Keratinocyte (primary cell): ENCODE measurements at regions not wholly inside any gene's neighbourhood (a gene's known extent, or its start where the extent isn't known, plus 50 kb on each side); places are given as distances from the start of the nearest gene placed in this dataset.

Source experiments
- DNase-seq: peaks from one replicate; pipeline ENCODE4 v3.0.0-alpha.2; 2011; ENCODE audit warnings: low read depth, missing footprints, low spot score
- FAIRE-seq: peaks from 2 replicates; lab custom pipeline; 2011; peaks lifted over from hg19 to GRCh38; lab: Jason Lieb, UNC
- H2AFZ ChIP-seq: 2 replicates; pipeline ENCODE4 v1.6.0; 2012; ENCODE audit warnings: low read length, control low read depth, inconsistent platforms; ENCODE audit not compliant: control insufficient read depth
- H3K27ac ChIP-seq: 2 replicates; pipeline ENCODE4 v1.5.1; 2011; ENCODE audit warnings: low read length; ENCODE audit not compliant: control insufficient read depth, insufficient read depth
- H3K27me3 ChIP-seq: 3 replicates; pipeline ENCODE4 v1.6.0; 2011; ENCODE audit warnings: low read length; ENCODE audit not compliant: control insufficient read depth, insufficient read depth; ENCODE audit errors: extremely low read depth
- H3K36me3 ChIP-seq, 2 experiments: 2 replicates in 1 of 2; 3 replicates in 1 of 2; pipeline ENCODE4 v1.5.1; 2011; ENCODE audit warnings: low read length in 2 of 2, mild to moderate bottlenecking in 1 of 2; ENCODE audit not compliant: control insufficient read depth in 2 of 2, insufficient read depth in 2 of 2; ENCODE audit errors: extremely low read depth in 1 of 2
- H3K4me1 ChIP-seq: 3 replicates; pipeline ENCODE4 v1.5.1; 2011; ENCODE audit warnings: low read length; ENCODE audit not compliant: control insufficient read depth, insufficient read depth; ENCODE audit errors: extremely low read depth
- H3K4me2 ChIP-seq: 3 replicates; pipeline ENCODE4 v1.6.0; 2011; ENCODE audit warnings: low read depth, low read length; ENCODE audit not compliant: control insufficient read depth, insufficient read depth; ENCODE audit errors: extremely low read depth
- H3K4me3 ChIP-seq, 3 experiments: fragments of 200-600 bp in 1 of 3; sonication (generic) in 1 of 3; 2 replicates in 2 of 3; 3 replicates in 1 of 3; pipeline ENCODE4 v1.5.1; 2011 to 2016; ENCODE audit warnings: low read length in 3 of 3, mild to moderate bottlenecking in 3 of 3, control low read depth in 2 of 3, inconsistent platforms in 1 of 3, low read depth in 1 of 3, mixed read lengths in 1 of 3, mixed run types in 1 of 3, moderate library complexity in 1 of 3; ENCODE audit not compliant: control insufficient read depth in 2 of 3, insufficient read depth in 2 of 3; ENCODE audit errors: extremely low read depth in 1 of 3
- H3K79me2 ChIP-seq: 2 replicates; pipeline ENCODE4 v1.6.0; 2012; ENCODE audit warnings: low read length; ENCODE audit not compliant: control insufficient read depth, insufficient read depth
- H3K9ac ChIP-seq: 3 replicates; pipeline ENCODE4 v1.6.0; 2011; ENCODE audit warnings: low read length; ENCODE audit not compliant: control insufficient read depth, insufficient read depth; ENCODE audit errors: extremely low read depth
- H3K9me1 ChIP-seq: 3 replicates; pipeline ENCODE4 v1.6.0; 2011; ENCODE audit warnings: low read length; ENCODE audit not compliant: control insufficient read depth, insufficient read depth; ENCODE audit errors: extremely low read depth
- H3K9me3 ChIP-seq: 2 replicates; pipeline ENCODE4 v1.5.1; 2012; ENCODE audit warnings: low read depth, low read length; ENCODE audit not compliant: control insufficient read depth
- H4K20me1 ChIP-seq: 3 replicates; pipeline ENCODE4 v1.6.0; 2011; ENCODE audit warnings: low read length; ENCODE audit not compliant: control insufficient read depth, insufficient read depth; ENCODE audit errors: extremely low read depth
- EZH2 ChIP-seq: IDR thresholded peaks from one replicate; pipeline ENCODE4 v1.6.1; 2012; ENCODE audit warnings: inconsistent platforms, mild to moderate bottlenecking, low read length, moderate library complexity
- dilution Hi-C: fragments of 300-500 bp; cut with MboI; formaldehyde crosslinking; loops from one replicate; pipeline ENCODE4 v1.7.0; 2020; ENCODE audit warnings: low sequenced_read_pairs; ENCODE audit not compliant: extremely low pct_ligation_motif_present
- TF ChIP-seq, protein P1 (sequence below), 3 experiments: IDR thresholded peaks in 1 of 3; conservative IDR thresholded peaks in 1 of 3; optimal IDR thresholded peaks in 1 of 3; 2 replicates in 2 of 3; 3 replicates in 1 of 3; pipeline versions ENCODE3 to v1.5.1; 2011; ENCODE audit warnings: low read length in 3 of 3, mild to moderate bottlenecking in 3 of 3, moderate library complexity in 2 of 3, control low read depth in 1 of 3, inconsistent platforms in 1 of 3; ENCODE audit not compliant: insufficient read depth in 2 of 3; ENCODE audit errors: extremely low read depth in 1 of 3

DNA sequence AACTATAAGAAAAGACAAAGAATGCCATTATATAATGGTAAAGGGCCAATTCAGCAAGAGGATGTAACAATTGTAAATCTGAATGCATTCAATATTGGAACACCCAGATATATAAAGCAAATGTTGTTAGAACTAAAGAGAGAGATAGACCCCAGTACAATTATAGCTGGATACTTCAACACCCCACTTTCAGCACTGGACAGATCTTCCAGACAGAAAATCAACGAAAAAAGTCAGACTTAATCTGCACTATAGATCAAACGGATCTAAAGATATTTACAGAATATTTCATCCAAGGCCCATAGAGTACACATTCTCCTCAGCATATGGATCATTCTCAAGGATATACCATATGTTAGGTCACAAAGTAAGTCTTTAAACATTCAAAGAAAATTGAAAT, 194.6 kb upstream of the DACH1 start:
- Histone ChIP-seq H3K36me3 (no peaks in the 10 kb centered on the region), H3K27ac (no peak overlapping the region), H3K79me2 (no peaks in the 10 kb centered on the region), H3K9me1 (no peaks in the 10 kb centered on the region), H2AFZ (no peak overlapping the region), H3K27me3 (no peaks in the 10 kb centered on the region), H4K20me1 (no peaks in the 10 kb centered on the region), H3K9ac (no peak overlapping the region), H3K9me3 (no peaks in the 10 kb centered on the region), H3K4me3 (no peak overlapping the region), H3K4me2 (no peak overlapping the region), H3K4me1 (no peaks in the 10 kb centered on the region)
- TF ChIP-seq, protein P1, sequence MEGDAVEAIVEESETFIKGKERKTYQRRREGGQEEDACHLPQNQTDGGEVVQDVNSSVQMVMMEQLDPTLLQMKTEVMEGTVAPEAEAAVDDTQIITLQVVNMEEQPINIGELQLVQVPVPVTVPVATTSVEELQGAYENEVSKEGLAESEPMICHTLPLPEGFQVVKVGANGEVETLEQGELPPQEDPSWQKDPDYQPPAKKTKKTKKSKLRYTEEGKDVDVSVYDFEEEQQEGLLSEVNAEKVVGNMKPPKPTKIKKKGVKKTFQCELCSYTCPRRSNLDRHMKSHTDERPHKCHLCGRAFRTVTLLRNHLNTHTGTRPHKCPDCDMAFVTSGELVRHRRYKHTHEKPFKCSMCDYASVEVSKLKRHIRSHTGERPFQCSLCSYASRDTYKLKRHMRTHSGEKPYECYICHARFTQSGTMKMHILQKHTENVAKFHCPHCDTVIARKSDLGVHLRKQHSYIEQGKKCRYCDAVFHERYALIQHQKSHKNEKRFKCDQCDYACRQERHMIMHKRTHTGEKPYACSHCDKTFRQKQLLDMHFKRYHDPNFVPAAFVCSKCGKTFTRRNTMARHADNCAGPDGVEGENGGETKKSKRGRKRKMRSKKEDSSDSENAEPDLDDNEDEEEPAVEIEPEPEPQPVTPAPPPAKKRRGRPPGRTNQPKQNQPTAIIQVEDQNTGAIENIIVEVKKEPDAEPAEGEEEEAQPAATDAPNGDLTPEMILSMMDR (optimal IDR thresholded peaks at IDR 0.05 in 1 of 3, IDR thresholded peaks at IDR 0.05 in 1 of 3, conservative IDR thresholded peaks at IDR 0.05 in 1 of 3; ENCODE audit: extremely low read depth in 1 of 3, insufficient read depth in 2 of 3, low read length in 3 of 3) = no peak
- TF ChIP-seq EZH2 = no peak
- dilution Hi-C loops = no loop called here
- no peak for DNase-seq
- no peak for FAIRE-seq

DNA sequence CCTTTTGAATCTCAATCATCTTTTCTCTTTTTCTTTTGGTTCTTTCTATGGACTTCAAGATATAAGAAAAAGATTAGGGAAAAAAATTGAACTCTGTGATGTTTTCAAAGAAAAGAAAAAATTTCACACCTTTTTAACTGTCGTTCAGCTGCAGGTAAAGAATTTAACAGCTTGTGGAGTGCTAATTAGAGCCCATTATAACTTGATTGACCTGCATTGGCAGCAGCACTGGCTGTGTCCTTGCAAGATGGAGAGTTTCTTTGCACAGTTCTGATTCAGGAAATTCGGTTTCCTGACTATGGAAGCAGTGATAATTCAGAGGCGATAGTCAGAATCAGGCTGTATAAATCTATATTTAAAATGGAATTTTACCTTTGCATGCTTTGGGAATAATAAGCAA, 183.2 kb upstream of the DACH1 start:
- H3K4me1 ChIP-seq = no peaks in the 10 kb centered on the region
- H4K20me1 ChIP-seq = no peaks in the 10 kb centered on the region
- no peak for TF ChIP-seq EZH2
- TF ChIP-seq, protein P1 (optimal IDR thresholded peaks at IDR 0.05 in 1 of 3, IDR thresholded peaks at IDR 0.05 in 1 of 3, conservative IDR thresholded peaks at IDR 0.05 in 1 of 3; ENCODE audit: extremely low read depth in 1 of 3, insufficient read depth in 2 of 3, low read length in 3 of 3) = no peak
- H3K27me3 ChIP-seq = no peaks in the 10 kb centered on the region
- FAIRE-seq (no peak), DNase-seq (no peak)
- no peaks in the 10 kb centered on the region for H3K36me3 ChIP-seq
- no peak overlapping the region for H3K4me2 ChIP-seq
- H3K79me2 ChIP-seq = no peaks in the 10 kb centered on the region
- H3K9me3 ChIP-seq = no peaks in the 10 kb centered on the region
- no peak overlapping the region for H3K9ac ChIP-seq
- H3K9me1 ChIP-seq = no peaks in the 10 kb centered on the region
- no peak overlapping the region for H3K4me3 ChIP-seq
- H3K27ac ChIP-seq = no peak overlapping the region
- H2AFZ ChIP-seq = no peak overlapping the region
- dilution Hi-C loops = no loop called here
